HCT116 (cell line): ENCODE measurements at regions not wholly inside any gene's neighbourhood (a gene's known extent, or its start where the extent isn't known, plus 50 kb on each side); places are given as distances from the start of the nearest gene placed in this dataset.

Experiments
- ATF3 ChIP-seq: IDR thresholded peaks from 2 replicates; pipeline ENCODE4 v1.6.1; 2012
- CEBPB ChIP-seq: IDR thresholded peaks from 2 replicates; pipeline ENCODE4 v1.6.1; 2012; ENCODE audit warnings: low read depth
- CTCF ChIP-seq, 3 experiments: fragments of 200-600 bp in 1 of 3; sonication (generic) in 1 of 3; IDR thresholded peaks in 2 of 3; conservative IDR thresholded peaks in 1 of 3; 2 replicates each; pipeline ENCODE4 v1.5.1; 2012 to 2017; ENCODE audit warnings: low read depth in 2 of 3, low read length in 2 of 3, antibody characterized with exemption in 1 of 3, borderline replicate concordance in 1 of 3, control low read depth in 1 of 3, mild to moderate bottlenecking in 1 of 3, mixed read lengths in 1 of 3, mixed run types in 1 of 3, moderate library complexity in 1 of 3; ENCODE audit not compliant: insufficient read depth in 1 of 3
- EZH2 ChIP-seq: fragments of 200-600 bp; sonication (generic); IDR thresholded peaks from 2 replicates; pipeline ENCODE4 v1.6.1; 2017; ENCODE audit warnings: antibody characterized with exemption, mixed run types
- EZH2phosphoT487 ChIP-seq: fragments of 200-600 bp; IDR thresholded peaks from 2 replicates; pipeline ENCODE4 v1.6.1; 2018; ENCODE audit warnings: antibody characterized with exemption, borderline replicate concordance
- MAX ChIP-seq: IDR thresholded peaks from 2 replicates; pipeline ENCODE4 v1.6.1; 2012
- POLR2A ChIP-seq: IDR thresholded peaks from 2 replicates; pipeline ENCODE4 v1.7.0; 2011; ENCODE audit warnings: borderline replicate concordance; ENCODE audit not compliant: insufficient read depth, insufficient read length; ENCODE audit errors: extremely low read depth
- POLR2AphosphoS5 ChIP-seq: IDR thresholded peaks from 2 replicates; pipeline ENCODE4 v1.6.1; 2011; ENCODE audit warnings: mild to moderate bottlenecking, low read depth, low read length, moderate library complexity
- REST ChIP-seq: IDR thresholded peaks from 2 replicates; pipeline ENCODE4 v1.6.1; 2012; ENCODE audit warnings: low read depth
- SP1 ChIP-seq: IDR thresholded peaks from 2 replicates; pipeline ENCODE4 v1.6.1; 2012; ENCODE audit warnings: low read depth
- SRF ChIP-seq: IDR thresholded peaks from 2 replicates; pipeline ENCODE4 v1.6.1; 2012; ENCODE audit warnings: low read depth
- TCF7L2 ChIP-seq: IDR thresholded peaks from 2 replicates; pipeline ENCODE4 v1.7.0; 2011; ENCODE audit warnings: borderline replicate concordance, inconsistent platforms; ENCODE audit not compliant: insufficient read depth, insufficient read length; ENCODE audit errors: extremely low read depth
- YY1 ChIP-seq: IDR thresholded peaks from 2 replicates; pipeline ENCODE4 v1.6.1; 2011; ENCODE audit warnings: low read length, low read depth, moderate library complexity, mild to moderate bottlenecking; ENCODE audit not compliant: insufficient replicate concordance; ENCODE audit errors: extremely low read depth

GRCh38 chr7:119348491-119348890 lies 924.5 kb upstream of the KCND2 start:
- no peak for TF ChIP-seq CTCF (IDR thresholded peaks at IDR 0.05 in 2 of 3, conservative IDR thresholded peaks at IDR 0.05 in 1 of 3; ENCODE audit: borderline replicate concordance in 1 of 3, insufficient read depth in 1 of 3, low read depth in 2 of 3, low read length in 2 of 3)
- TF ChIP-seq POLR2A = no peak
- no peak for TF ChIP-seq YY1
- TF ChIP-seq CEBPB = no peak
- TF ChIP-seq REST = no peak
- TF ChIP-seq POLR2AphosphoS5 = no peak
- no peak for TF ChIP-seq EZH2phosphoT487
- TF ChIP-seq SRF = no peak
- no peak for TF ChIP-seq ATF3
- no peak for TF ChIP-seq TCF7L2
- TF ChIP-seq SP1 = no peak
- TF ChIP-seq EZH2 = no peak
- TF ChIP-seq MAX = no peak
